Tibial artery (tissue), 4 donors: ENCODE measurements at regions not wholly inside any gene's neighbourhood (a gene's known extent, or its start where the extent isn't known, plus 50 kb on each side); places are given as distances from the start of the nearest gene placed in this dataset.

Experiments
- DNase-seq, 2 donors: peaks; one replicate each; pipeline ENCODE4 v3.0.0-alpha.2; 2019
- H3K27ac ChIP-seq, 2 donors: fragments of 200-600 bp; sonication (generic) in 1 of 2; 1 replicate in 1 of 2; 2 replicates in 1 of 2; pipeline ENCODE4 v1.5.1; 2018 to 2019; ENCODE audit warnings: mild to moderate bottlenecking in 1 of 2
- H3K27me3 ChIP-seq, 2 donors: fragments of 200-600 bp; sonication (generic) in 1 of 2; one replicate each; pipeline versions ENCODE4 v1.5.1 to v1.6.0; 2016 to 2019
- H3K36me3 ChIP-seq, 3 donors: fragments of 200-600 bp; sonication (generic) in 2 of 3; one replicate each; pipeline ENCODE4 v1.5.1; 2016 to 2019; ENCODE audit warnings: mild to moderate bottlenecking in 2 of 3
- H3K4me1 ChIP-seq, 4 donors: fragments of 200-600 bp; sonication (generic) in 2 of 4; 1 replicate in 3 of 4; 2 replicates in 1 of 4; pipeline ENCODE4 v1.5.1; 2016 to 2019
- H3K4me3 ChIP-seq, 2 donors: fragments of 200-600 bp; sonication (generic) in 1 of 2; 1 replicate in 1 of 2; 2 replicates in 1 of 2; pipeline ENCODE4 v1.5.1; 2018 to 2019; ENCODE audit warnings: mild to moderate bottlenecking in 2 of 2
- H3K9me3 ChIP-seq, 3 donors: fragments of 200-600 bp; sonication (generic) in 1 of 3; one replicate each; pipeline ENCODE4 v1.5.1; 2016 to 2019
- intact Hi-C: fragments of 100-400 bp; cut with DNase I; formaldehyde crosslinking; loops from one replicate; pipeline ENCODE4 v1.15.0; 2023; ENCODE audit warnings: low total_unique reads
- TF ChIP-seq, protein P1 (sequence below), 2 experiments: fragments of 200-600 bp in 1 of 2; fragments of 450-650 bp in 1 of 2; IDR thresholded peaks; one replicate each; pipeline ENCODE4 v1.5.1; 2017 to 2019; ENCODE audit warnings: antibody characterized with exemption in 2 of 2, mild to moderate bottlenecking in 1 of 2, moderate library complexity in 1 of 2

DNA sequence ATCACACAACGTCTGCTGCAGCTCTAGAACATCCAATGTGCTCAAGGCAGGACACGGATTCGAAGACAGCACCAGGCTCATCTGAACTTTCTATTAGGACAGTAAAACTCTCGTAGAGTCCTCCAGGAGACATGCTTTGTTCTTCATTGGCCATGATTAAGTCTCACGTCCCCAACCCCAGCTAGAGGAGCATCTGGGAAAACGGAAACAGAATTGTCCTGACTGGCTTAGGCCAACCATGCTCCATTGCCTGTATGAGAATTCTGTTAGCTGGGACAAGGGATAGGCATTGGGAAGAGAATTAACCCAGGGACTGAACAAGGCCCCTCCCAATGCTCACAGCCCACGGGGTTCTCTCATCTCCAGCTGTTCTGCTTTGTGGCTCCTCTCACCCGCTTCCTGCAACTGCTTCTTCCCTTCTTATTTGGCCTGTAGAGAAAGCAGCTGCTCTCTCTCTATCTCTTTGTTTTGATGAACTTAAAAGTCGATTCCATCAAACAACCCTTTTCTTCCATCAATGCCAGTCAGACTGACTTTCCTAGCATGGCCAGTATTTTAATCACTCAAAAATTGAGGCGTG is 75.6 kb downstream of the C1QL2 start:
- DNase-seq, result no peak
- Histone ChIP-seq H3K4me3 (no peak overlapping the region), H3K9me3 (no peaks in the 10 kb centered on the region), H3K36me3 (no peaks in the 10 kb centered on the region), H3K27me3 (no peaks in the 10 kb centered on the region), H3K4me1 (no peaks in the 10 kb centered on the region), H3K27ac (no peak overlapping the region)
- intact Hi-C loops, result no loop called here
- TF ChIP-seq, protein P1, sequence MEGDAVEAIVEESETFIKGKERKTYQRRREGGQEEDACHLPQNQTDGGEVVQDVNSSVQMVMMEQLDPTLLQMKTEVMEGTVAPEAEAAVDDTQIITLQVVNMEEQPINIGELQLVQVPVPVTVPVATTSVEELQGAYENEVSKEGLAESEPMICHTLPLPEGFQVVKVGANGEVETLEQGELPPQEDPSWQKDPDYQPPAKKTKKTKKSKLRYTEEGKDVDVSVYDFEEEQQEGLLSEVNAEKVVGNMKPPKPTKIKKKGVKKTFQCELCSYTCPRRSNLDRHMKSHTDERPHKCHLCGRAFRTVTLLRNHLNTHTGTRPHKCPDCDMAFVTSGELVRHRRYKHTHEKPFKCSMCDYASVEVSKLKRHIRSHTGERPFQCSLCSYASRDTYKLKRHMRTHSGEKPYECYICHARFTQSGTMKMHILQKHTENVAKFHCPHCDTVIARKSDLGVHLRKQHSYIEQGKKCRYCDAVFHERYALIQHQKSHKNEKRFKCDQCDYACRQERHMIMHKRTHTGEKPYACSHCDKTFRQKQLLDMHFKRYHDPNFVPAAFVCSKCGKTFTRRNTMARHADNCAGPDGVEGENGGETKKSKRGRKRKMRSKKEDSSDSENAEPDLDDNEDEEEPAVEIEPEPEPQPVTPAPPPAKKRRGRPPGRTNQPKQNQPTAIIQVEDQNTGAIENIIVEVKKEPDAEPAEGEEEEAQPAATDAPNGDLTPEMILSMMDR (IDR thresholded peaks at IDR 0.05), result no peak

DNA sequence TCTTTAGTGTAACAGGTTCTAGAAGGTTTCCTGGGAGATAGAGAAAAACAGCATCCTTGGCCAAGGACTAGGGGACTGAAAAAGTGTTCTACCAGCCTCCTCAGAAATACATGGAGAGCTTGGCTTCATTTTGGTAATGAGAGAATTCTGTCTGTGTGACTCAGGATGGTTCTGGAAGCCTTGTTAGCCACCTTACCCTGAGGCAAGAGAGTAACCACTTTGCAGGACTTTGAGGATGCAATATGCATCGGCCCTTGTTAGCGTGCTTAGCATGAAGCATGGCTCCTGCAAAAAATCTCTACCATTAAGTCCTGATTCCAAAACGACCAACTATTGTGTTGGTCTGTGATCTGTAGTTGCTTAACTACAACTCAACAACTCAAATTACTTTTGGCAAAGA is 79.8 kb downstream of the C1QL2 start:
- TF ChIP-seq, protein P1 (IDR thresholded peaks at IDR 0.05), result no peak
- Histone ChIP-seq H3K36me3 (no peaks in the 10 kb centered on the region), H3K27me3 (peaks cover 0 to 3% of the 10 kb centered on the region in 2 donors), H3K9me3 (no peaks in the 10 kb centered on the region), H3K27ac (no peak overlapping the region), H3K4me3 (no peak overlapping the region), H3K4me1 (no peaks in the 10 kb centered on the region)
- intact Hi-C loops, result no loop called here
- DNase-seq, result no peak

DNA sequence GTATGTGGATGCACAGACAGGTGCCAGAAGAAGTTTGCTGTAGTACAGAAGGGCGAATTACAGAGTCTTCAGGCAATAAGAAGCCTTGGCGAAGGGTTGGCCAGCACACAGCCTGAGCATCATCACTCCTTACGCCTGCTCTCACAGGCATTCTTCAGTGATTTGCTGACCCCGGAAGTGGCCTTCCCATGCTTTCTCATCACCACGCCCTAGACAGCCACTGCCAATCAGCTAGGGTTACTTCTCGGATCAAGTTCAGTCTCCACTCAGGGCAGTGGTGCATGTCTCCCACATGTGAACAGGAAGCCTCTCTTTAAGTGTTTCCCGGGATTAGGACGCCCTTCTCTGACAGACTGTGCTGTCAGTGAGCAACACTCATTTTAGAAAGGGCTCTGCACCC is 81.8 kb downstream of the C1QL2 start:
- Histone ChIP-seq H3K36me3 (no peaks in the 10 kb centered on the region), H3K27ac (no peak overlapping the region), H3K27me3 (peaks cover 0 to 3% of the 10 kb centered on the region in 2 donors), H3K9me3 (no peaks in the 10 kb centered on the region), H3K4me3 (no peak overlapping the region), H3K4me1 (no peaks in the 10 kb centered on the region)
- TF ChIP-seq, protein P1 (IDR thresholded peaks at IDR 0.05), result no peak
- intact Hi-C loops, result no loop called here
- no peak for DNase-seq

DNA sequence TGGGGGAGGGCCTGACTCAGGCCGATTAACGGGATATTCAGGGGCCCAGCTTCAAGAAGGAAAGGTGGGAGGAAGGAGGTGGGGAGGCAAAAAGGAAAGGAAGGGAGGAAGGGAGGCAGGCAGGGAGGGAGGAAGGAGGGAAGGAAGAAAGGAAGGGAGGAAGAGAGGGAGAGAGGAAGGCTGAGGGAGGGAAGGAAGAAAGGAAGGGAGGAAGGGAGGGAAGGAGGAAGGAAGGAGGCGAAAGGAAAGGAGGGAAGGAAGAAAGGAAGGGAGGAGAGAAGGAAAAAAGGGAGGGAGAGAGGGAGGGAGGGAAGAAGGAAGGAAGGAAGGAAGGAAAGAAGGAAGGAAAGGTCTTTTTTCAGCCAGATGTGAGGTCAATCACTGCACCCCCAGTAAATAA is 85.3 kb downstream of the C1QL2 start:
- H3K4me1 ChIP-seq, result no peaks in the 10 kb centered on the region
- no peak overlapping the region for H3K27ac ChIP-seq
- H3K27me3 ChIP-seq, result peaks cover 0 to 3% of the 10 kb centered on the region in 2 donors
- no peaks in the 10 kb centered on the region for H3K36me3 ChIP-seq
- intact Hi-C loops, result no loop called here
- no peak overlapping the region for H3K4me3 ChIP-seq
- DNase-seq, result no peak
- no peaks in the 10 kb centered on the region for H3K9me3 ChIP-seq
- TF ChIP-seq, protein P1 (IDR thresholded peaks at IDR 0.05), result no peak

DNA sequence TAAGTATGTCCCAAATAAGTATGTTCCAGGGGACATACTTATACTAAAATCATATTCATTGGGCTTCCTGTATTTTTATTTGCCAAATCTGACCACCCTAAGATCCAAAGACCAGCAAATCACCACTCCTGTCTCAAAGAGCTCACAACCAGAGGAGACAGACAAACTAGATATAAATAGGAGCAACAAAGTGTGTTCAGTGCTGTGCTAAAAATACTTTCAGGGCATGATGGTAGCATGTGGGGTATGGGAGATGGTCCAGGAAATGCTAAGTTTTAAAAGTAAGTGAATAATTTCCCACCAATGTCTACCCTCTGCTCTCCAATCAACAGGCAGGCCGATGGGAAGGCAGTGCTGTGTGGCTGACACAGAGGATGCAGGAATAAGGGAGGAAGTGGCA is 87.1 kb downstream of the C1QL2 start:
- DNase-seq, result no peak
- H3K27ac ChIP-seq, result no peak overlapping the region
- H3K36me3 ChIP-seq, result no peaks in the 10 kb centered on the region
- TF ChIP-seq, protein P1 (IDR thresholded peaks at IDR 0.05), result no peak
- no peak overlapping the region for H3K4me3 ChIP-seq
- intact Hi-C loops, result no loop called here
- H3K27me3 ChIP-seq, result peaks cover 0 to 3% of the 10 kb centered on the region in 2 donors
- H3K4me1 ChIP-seq, result no peaks in the 10 kb centered on the region
- no peaks in the 10 kb centered on the region for H3K9me3 ChIP-seq

DNA sequence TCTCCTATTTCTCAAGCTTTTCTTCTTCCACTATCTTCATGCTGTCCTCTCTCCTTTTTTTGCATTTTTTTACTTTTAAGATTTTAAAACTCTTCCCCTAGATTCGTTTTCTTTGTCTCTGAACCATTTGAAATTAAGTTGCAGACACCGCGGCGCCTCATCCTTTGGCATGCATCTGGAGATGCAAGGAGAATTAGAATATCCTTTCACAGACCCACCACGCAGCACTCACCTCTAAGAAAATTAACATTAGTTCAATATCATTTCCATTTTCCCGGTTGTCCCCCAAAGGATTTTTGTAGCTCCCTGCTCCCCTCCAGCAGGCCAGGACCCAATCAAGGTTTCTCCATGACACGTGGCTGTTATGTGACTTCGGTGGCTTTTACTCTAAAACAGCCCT is 88.8 kb downstream of the C1QL2 start:
- intact Hi-C loops, result no loop called here
- no peaks in the 10 kb centered on the region for H3K9me3 ChIP-seq
- peaks cover 0 to 2% of the 10 kb centered on the region in 2 donors for H3K27me3 ChIP-seq
- TF ChIP-seq, protein P1 (IDR thresholded peaks at IDR 0.05), result no peak
- no peaks in the 10 kb centered on the region for H3K36me3 ChIP-seq
- no peak overlapping the region for H3K27ac ChIP-seq
- H3K4me3 ChIP-seq, result no peak overlapping the region
- no peak for DNase-seq
- no peaks in the 10 kb centered on the region for H3K4me1 ChIP-seq
